HG03460 (cell line): ENCODE measurements at regions not wholly inside any gene's neighbourhood (a gene's known extent, or its start where the extent isn't known, plus 50 kb on each side); places are given as distances from the start of the nearest gene placed in this dataset.
"Not testable (repeated sequence)": the region's sequence is repeated elsewhere in the genome, so short reads cannot be mapped to it uniquely, and the experiment has no call there.

Experiments
- ATAC-seq: cut with Tn5 transposase; IDR thresholded peaks from one replicate; pipeline ENCODE4 v1.9.1; 2021; ENCODE audit not compliant: unreplicated experiment

- ATAC-seq, result no peak
These were observed 573.3 kb upstream of the NCAM2 start for GRCh38 chr21:20424943-20425342.

GRCh38 chr21:20425856-20426255 lies 572.4 kb upstream of the NCAM2 start:
- ATAC-seq, result no peak

GRCh38 chr21:20440338-20440737 lies 557.9 kb upstream of the NCAM2 start:
- ATAC-seq, result no peak

GRCh38 chr21:20443558-20444155 lies 554.6 kb upstream of the NCAM2 start:
- no peak for ATAC-seq

GRCh38 chr21:20445971-20446370 lies 552.2 kb upstream of the NCAM2 start:
- no peak for ATAC-seq

GRCh38 chr21:20451046-20451445 lies 547.2 kb upstream of the NCAM2 start:
- ATAC-seq, result no peak

- no peak for ATAC-seq
These were observed 545.3 kb upstream of the NCAM2 start for GRCh38 chr21:20452935-20453334.

- no peak for ATAC-seq
These were observed 538.4 kb upstream of the NCAM2 start for GRCh38 chr21:20459838-20460237.

- ATAC-seq, result no peak
These were observed 534.8 kb upstream of the NCAM2 start for GRCh38 chr21:20463362-20463761.

- ATAC-seq, result no peak
These were observed 528.8 kb upstream of the NCAM2 start for GRCh38 chr21:20469361-20469760.

- no peak for ATAC-seq
These were observed 511.9 kb upstream of the NCAM2 start for GRCh38 chr21:20486303-20486702.

- ATAC-seq, result not testable (repeated sequence)
These were observed 495.3 kb upstream of the NCAM2 start for GRCh38 chr21:20502915-20503314.

- no peak for ATAC-seq
These were observed 490.4 kb upstream of the NCAM2 start for GRCh38 chr21:20507783-20508182.

- no peak for ATAC-seq
These were observed 486.9 kb upstream of the NCAM2 start for GRCh38 chr21:20511216-20511880.

- ATAC-seq, result no peak
These were observed 482.8 kb upstream of the NCAM2 start for GRCh38 chr21:20515446-20515845.

- no peak for ATAC-seq
These were observed 479.1 kb upstream of the NCAM2 start for GRCh38 chr21:20519076-20519475.

GRCh38 chr21:20522611-20523010 lies 475.6 kb upstream of the NCAM2 start:
- no peak for ATAC-seq

GRCh38 chr21:20523191-20523590 lies 475.0 kb upstream of the NCAM2 start:
- ATAC-seq, result no peak

GRCh38 chr21:20527731-20528460 lies 470.3 kb upstream of the NCAM2 start:
- ATAC-seq, result no peak

GRCh38 chr21:20537130-20537529 lies 461.1 kb upstream of the NCAM2 start:
- no peak for ATAC-seq

GRCh38 chr21:20538039-20538658 lies 460.1 kb upstream of the NCAM2 start:
- ATAC-seq, result no peak

GRCh38 chr21:20545454-20545853 lies 452.8 kb upstream of the NCAM2 start:
- ATAC-seq, result no peak
